ENCODE measurements at regions not wholly inside any gene's neighbourhood (a gene's known extent, or its start where the extent isn't known, plus 50 kb on each side); places are given as distances from the start of the nearest gene placed in this dataset.
A peak's percentile ranks its signal among the peaks of the same experiment; 100 is the strongest.

GRCh38 chr13:107866032-107866940 is 349.1 kb downstream of the LIG4 start:
- Histone ChIP-seq H3K79me1 (replicated peaks; ENCODE audit: low read length, poor library complexity, severe bottlenecking) (peaks cover 8% of the 10 kb centered on the region), H3K9me3 (ENCODE audit: control insufficient read depth, low read length) (no peaks in the 10 kb centered on the region), H2BK12ac (ENCODE audit: low read length in 2 of 2) (peak overlapping the region; percentile 77 to 86)

GRCh38 chr13:107865643-107866031 is 349.7 kb downstream of the LIG4 start:
- Histone ChIP-seq H3K9me3 (ENCODE audit: control insufficient read depth, low read length) (no peaks in the 10 kb centered on the region), H3K18ac (ENCODE audit: low read depth in 1 of 2, low read length in 2 of 2) (peak overlapping the region in 1 of 2 experiments; percentile 83), H3K4me1 (ENCODE audit: control insufficient read depth, insufficient read depth, low read depth, low read length) (no peaks in the 10 kb centered on the region), H3K4ac (ENCODE audit: low read depth in 1 of 2, low read length in 2 of 2) (no peak overlapping the region), H2AK5ac (ENCODE audit: low read length, severe bottlenecking) (no peak overlapping the region), H2BK120ac (ENCODE audit: low read depth, low read length) (peak overlapping the region; percentile 85), H3K4me2 (ENCODE audit: low read length, poor library complexity, severe bottlenecking) (peak overlapping the region; percentile 80), H3K14ac (ENCODE audit: low read length in 2 of 2) (peak overlapping the region in 1 of 2 experiments; percentile 11), H2BK15ac (ENCODE audit: low read depth, poor library complexity, severe bottlenecking) (no peak overlapping the region), H3K27me3 (ENCODE audit: control insufficient read depth in 1 of 2, insufficient read depth in 1 of 2, low read length in 2 of 2) (peaks cover 0 to 47% of the 10 kb centered on the region in 2 experiments), H2BK5ac (ENCODE audit: low read depth, low read length, poor library complexity, severe bottlenecking) (no peak overlapping the region), H4K8ac (ENCODE audit: low read length) (no peak overlapping the region), H3K4me3 (ENCODE audit: insufficient read depth in 1 of 2, low read depth in 1 of 2, low read length in 2 of 2) (peak overlapping the region; percentile 65 to 86), H3K9ac (ENCODE audit: low read length) (no peak overlapping the region), H2BK12ac (ENCODE audit: low read length in 2 of 2) (no peak overlapping the region), H3K36me3 (ENCODE audit: control insufficient read depth in 1 of 2, insufficient read depth in 2 of 2, low read depth in 1 of 2, low read length in 2 of 2) (no peaks in the 10 kb centered on the region), H3K27ac (ENCODE audit: low read length, poor library complexity, severe bottlenecking) (peak overlapping the region; percentile 13), H2AFZ (ENCODE audit: low read depth, low read length) (no peak overlapping the region), H3K79me1 (replicated peaks; ENCODE audit: low read length, poor library complexity, severe bottlenecking) (peaks cover 7% of the 10 kb centered on the region), H4K91ac (ENCODE audit: low read length) (peak overlapping the region; percentile 97), H3K23ac (ENCODE audit: low read length in 2 of 2) (peak overlapping the region in 1 of 2 experiments; percentile 90)
- 3% methylated on average over 18 of the region's 19 CpGs for WGBS
- peak; percentile 53 for DNase-seq

More at GRCh38 chr13:107866032-107866940, 349.1 kb downstream of the LIG4 start:
- under 1% methylated on average over 48 of the region's 51 CpGs for WGBS
- Histone ChIP-seq H3K23ac (ENCODE audit: low read length in 2 of 2) (peak overlapping the region in 1 of 2 experiments; percentile 90), H3K4me1 (ENCODE audit: control insufficient read depth, insufficient read depth, low read depth, low read length) (no peaks in the 10 kb centered on the region), H4K8ac (ENCODE audit: low read length) (peak overlapping the region; percentile 89), H3K14ac (ENCODE audit: low read length in 2 of 2) (peak overlapping the region in 1 of 2 experiments; percentile 76), H3K27ac (ENCODE audit: low read length, poor library complexity, severe bottlenecking) (peak overlapping the region; percentile 64), H3K4me2 (ENCODE audit: low read length, poor library complexity, severe bottlenecking) (peak overlapping the region; percentile 87), H3K27me3 (ENCODE audit: control insufficient read depth in 1 of 2, insufficient read depth in 1 of 2, low read length in 2 of 2) (peaks cover 0 to 47% of the 10 kb centered on the region in 2 experiments), H3K9ac (ENCODE audit: low read length) (no peak overlapping the region), H2BK15ac (ENCODE audit: low read depth, poor library complexity, severe bottlenecking) (no peak overlapping the region), H3K4ac (ENCODE audit: low read depth in 1 of 2, low read length in 2 of 2) (peak overlapping the region; percentile 64 to 94), H2BK120ac (ENCODE audit: low read depth, low read length) (peak overlapping the region; percentile 85), H2BK5ac (ENCODE audit: low read depth, low read length, poor library complexity, severe bottlenecking) (peak overlapping the region; percentile 44), H2AFZ (ENCODE audit: low read depth, low read length) (peak overlapping the region; percentile 69), H3K36me3 (ENCODE audit: control insufficient read depth in 1 of 2, insufficient read depth in 2 of 2, low read depth in 1 of 2, low read length in 2 of 2) (no peaks in the 10 kb centered on the region), H4K91ac (ENCODE audit: low read length) (peak overlapping the region; percentile 97), H3K18ac (ENCODE audit: low read depth in 1 of 2, low read length in 2 of 2) (peak overlapping the region; percentile 91 to 92), H2AK5ac (ENCODE audit: low read length, severe bottlenecking) (no peak overlapping the region), H3K4me3 (ENCODE audit: insufficient read depth in 1 of 2, low read depth in 1 of 2, low read length in 2 of 2) (peak overlapping the region; percentile 74 to 93)
- peak; percentile 66 for DNase-seq

- H4K91ac ChIP-seq (ENCODE audit: low read length) = no peak overlapping the region
- peaks cover 7% of the 10 kb centered on the region for H3K79me1 ChIP-seq (replicated peaks; ENCODE audit: low read length, poor library complexity, severe bottlenecking)
- no peaks in the 10 kb centered on the region for H3K9me3 ChIP-seq (ENCODE audit: control insufficient read depth, low read length)
- H3K23ac ChIP-seq (ENCODE audit: low read length in 2 of 2) = no peak overlapping the region
- H3K27me3 ChIP-seq (ENCODE audit: control insufficient read depth in 1 of 2, insufficient read depth in 1 of 2, low read length in 2 of 2) = peaks cover 0 to 45% of the 10 kb centered on the region in 2 experiments
- H2BK120ac ChIP-seq (ENCODE audit: low read depth, low read length) = no peak overlapping the region
- H2AFZ ChIP-seq (ENCODE audit: low read depth, low read length) = no peak overlapping the region
- H3K36me3 ChIP-seq (ENCODE audit: control insufficient read depth in 1 of 2, insufficient read depth in 2 of 2, low read depth in 1 of 2, low read length in 2 of 2) = no peaks in the 10 kb centered on the region
- H3K4me1 ChIP-seq (ENCODE audit: control insufficient read depth, insufficient read depth, low read depth, low read length) = no peaks in the 10 kb centered on the region
- WGBS = 17% methylated on average over 2 of the region's 2 CpGs
- no peak overlapping the region for H2BK5ac ChIP-seq (ENCODE audit: low read depth, low read length, poor library complexity, severe bottlenecking)
- H3K4me2 ChIP-seq (ENCODE audit: low read length, poor library complexity, severe bottlenecking) = peak overlapping the region; percentile 80
- H3K27ac ChIP-seq (ENCODE audit: low read length, poor library complexity, severe bottlenecking) = no peak overlapping the region
- peak overlapping the region; percentile 29 to 65 for H3K4me3 ChIP-seq (ENCODE audit: insufficient read depth in 1 of 2, low read depth in 1 of 2, low read length in 2 of 2)
- no peak overlapping the region for H3K4ac ChIP-seq (ENCODE audit: low read depth in 1 of 2, low read length in 2 of 2)
- no peak overlapping the region for H2AK5ac ChIP-seq (ENCODE audit: low read length, severe bottlenecking)
- no peak overlapping the region for H2BK15ac ChIP-seq (ENCODE audit: low read depth, poor library complexity, severe bottlenecking)
- H4K8ac ChIP-seq (ENCODE audit: low read length) = no peak overlapping the region
- H3K14ac ChIP-seq (ENCODE audit: low read length in 2 of 2) = no peak overlapping the region
- no peak overlapping the region for H3K9ac ChIP-seq (ENCODE audit: low read length)
- H3K18ac ChIP-seq (ENCODE audit: low read depth in 1 of 2, low read length in 2 of 2) = no peak overlapping the region
- no peak overlapping the region for H2BK12ac ChIP-seq (ENCODE audit: low read length in 2 of 2)
- DNase-seq = no peak
Measured at GRCh38 chr13:107865318-107865575, 350.1 kb downstream of the LIG4 start.

- no peak overlapping the region for H3K4ac ChIP-seq (ENCODE audit: low read depth in 1 of 2, low read length in 2 of 2)
- no peaks in the 10 kb centered on the region for H3K4me1 ChIP-seq (ENCODE audit: control insufficient read depth, insufficient read depth, low read depth, low read length)
- peaks cover 0 to 40% of the 10 kb centered on the region in 2 experiments for H3K27me3 ChIP-seq (ENCODE audit: control insufficient read depth in 1 of 2, insufficient read depth in 1 of 2, low read length in 2 of 2)
- H3K23ac ChIP-seq (ENCODE audit: low read length in 2 of 2) = no peak overlapping the region
- 34% methylated on average over 5 of the region's 10 CpGs for WGBS
- peak; percentile 87 for DNase-seq
- no peak overlapping the region for H2AK5ac ChIP-seq (ENCODE audit: low read length, severe bottlenecking)
- H3K27ac ChIP-seq (ENCODE audit: low read length, poor library complexity, severe bottlenecking) = no peak overlapping the region
- no peak overlapping the region for H3K14ac ChIP-seq (ENCODE audit: low read length in 2 of 2)
- H2BK120ac ChIP-seq (ENCODE audit: low read depth, low read length) = no peak overlapping the region
- no peak overlapping the region for H2BK15ac ChIP-seq (ENCODE audit: low read depth, poor library complexity, severe bottlenecking)
- peaks cover 7% of the 10 kb centered on the region for H3K79me1 ChIP-seq (replicated peaks; ENCODE audit: low read length, poor library complexity, severe bottlenecking)
- peak overlapping the region in 1 of 2 experiments; percentile 65 for H3K4me3 ChIP-seq (ENCODE audit: insufficient read depth in 1 of 2, low read depth in 1 of 2, low read length in 2 of 2)
- no peaks in the 10 kb centered on the region for H3K9me3 ChIP-seq (ENCODE audit: control insufficient read depth, low read length)
- no peaks in the 10 kb centered on the region for H3K36me3 ChIP-seq (ENCODE audit: control insufficient read depth in 1 of 2, insufficient read depth in 2 of 2, low read depth in 1 of 2, low read length in 2 of 2)
- no peak overlapping the region for H2BK5ac ChIP-seq (ENCODE audit: low read depth, low read length, poor library complexity, severe bottlenecking)
- H2BK12ac ChIP-seq (ENCODE audit: low read length in 2 of 2) = no peak overlapping the region
- H2AFZ ChIP-seq (ENCODE audit: low read depth, low read length) = no peak overlapping the region
- H4K91ac ChIP-seq (ENCODE audit: low read length) = no peak overlapping the region
- H4K8ac ChIP-seq (ENCODE audit: low read length) = no peak overlapping the region
- no peak overlapping the region for H3K9ac ChIP-seq (ENCODE audit: low read length)
- peak overlapping the region; percentile 80 for H3K4me2 ChIP-seq (ENCODE audit: low read length, poor library complexity, severe bottlenecking)
- no peak overlapping the region for H3K18ac ChIP-seq (ENCODE audit: low read depth in 1 of 2, low read length in 2 of 2)
Measured at GRCh38 chr13:107864543-107865317, 350.6 kb downstream of the LIG4 start.

Data from mesenchymal stem cell (in vitro differentiated cells and primary cell).